ENCODE measurements at regions not wholly inside any gene's neighbourhood (a gene's known extent, or its start where the extent isn't known, plus 50 kb on each side); places are given as distances from the start of the nearest gene placed in this dataset.

- no peak for TF ChIP-seq CTCF (IDR thresholded peaks at IDR 0.05; ENCODE audit: poor library complexity)
- no peak for TF ChIP-seq EZH2phosphoT487 (IDR thresholded peaks at IDR 0.05; ENCODE audit: low read depth, severe bottlenecking, unreplicated experiment)
- no peak for TF ChIP-seq EZH2 (IDR thresholded peaks at IDR 0.05; ENCODE audit: borderline replicate concordance)
These were observed 55.9 kb downstream of the KCNA5 start for GRCh38 chr12:5099591-5099990.
